Posterior cingulate gyrus (tissue), 11 donors: ENCODE measurements at regions not wholly inside any gene's neighbourhood (a gene's known extent, or its start where the extent isn't known, plus 50 kb on each side); places are given as distances from the start of the nearest gene placed in this dataset.

Experiments
- DNase-seq, 10 donors: peaks; one replicate each; pipeline versions ENCODE4 v3.0.0 to v3.0.0-alpha.2; 2020 to 2021; ENCODE audit warnings: mixed read lengths in 3 of 10
- intact Hi-C: fragments of 100-400 bp; cut with DNase I; formaldehyde crosslinking; loops from one replicate; pipeline ENCODE4 v1.15.1; 2023

DNA sequence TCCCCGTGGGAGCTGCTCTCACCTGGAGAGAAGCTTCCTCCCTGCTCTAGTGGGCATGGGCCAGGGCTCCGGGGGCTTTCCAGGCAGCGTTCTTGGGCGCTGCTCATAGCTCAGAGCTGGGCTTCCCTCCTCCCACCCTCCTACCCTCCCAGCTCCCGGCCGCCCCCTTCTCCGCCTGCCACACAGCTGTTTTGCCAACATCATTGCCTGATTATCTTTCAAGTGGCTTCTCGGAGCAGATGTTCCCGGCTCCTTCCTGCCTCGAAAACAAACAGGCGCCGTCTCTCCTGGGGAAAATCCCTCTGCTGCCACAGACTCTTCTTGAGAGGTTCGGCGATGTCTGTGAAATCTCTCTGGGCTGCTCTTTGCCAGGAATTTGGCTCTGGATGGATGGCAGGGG is 195.6 kb downstream of the RPLP1 start:
- DNase-seq, result peak in 3 of 10 donors; percentile 76 to 87 (median 80)
- intact Hi-C loops, result no loop called here

DNA sequence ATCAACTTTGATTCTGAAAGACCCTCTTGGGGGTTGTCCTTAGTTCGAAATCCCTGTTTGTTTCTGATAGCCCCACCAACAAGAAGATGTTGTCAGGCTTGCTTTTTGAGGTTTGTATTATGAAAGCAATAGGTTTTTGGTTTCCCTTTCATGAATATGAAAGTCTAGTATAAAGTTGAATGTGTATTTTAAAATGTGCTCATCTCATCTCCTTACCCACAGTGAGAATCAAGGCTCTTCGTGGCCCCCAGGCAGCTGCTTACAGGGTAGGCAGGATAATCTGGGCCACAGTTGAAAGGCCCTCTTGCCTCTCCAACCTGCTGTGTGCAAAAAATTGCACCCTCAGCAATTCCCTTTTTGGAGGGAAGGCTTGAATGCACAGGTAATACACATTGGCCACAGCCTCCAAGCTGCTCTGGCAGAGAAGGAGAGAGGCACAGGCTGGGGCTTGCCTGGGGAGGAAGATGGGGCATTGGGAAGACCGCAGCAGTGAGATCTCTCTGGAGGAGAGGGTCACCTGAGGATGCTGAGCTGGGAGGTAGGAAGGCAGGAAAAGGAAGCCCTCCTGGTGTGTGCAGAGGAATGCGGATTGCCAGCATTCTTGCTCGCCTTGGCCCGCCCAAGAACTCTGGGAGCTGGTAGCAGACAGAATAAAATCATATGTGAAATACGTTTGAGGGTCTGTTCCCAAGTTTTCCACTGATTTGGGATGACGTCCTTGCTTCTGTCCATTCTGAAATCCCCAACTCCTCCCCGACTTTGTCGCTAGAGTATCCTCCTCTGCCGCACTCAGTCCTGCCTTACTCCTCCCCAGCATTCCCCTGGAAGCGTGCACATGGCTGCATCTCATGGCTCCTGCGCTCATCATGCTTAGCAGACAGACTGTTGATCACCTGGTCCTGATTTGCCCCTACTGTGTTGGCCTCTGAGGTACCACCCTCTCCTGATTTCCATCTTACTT is 196.4 kb downstream of the RPLP1 start:
- DNase-seq, result no peak
- intact Hi-C loops, result no loop called here

DNA sequence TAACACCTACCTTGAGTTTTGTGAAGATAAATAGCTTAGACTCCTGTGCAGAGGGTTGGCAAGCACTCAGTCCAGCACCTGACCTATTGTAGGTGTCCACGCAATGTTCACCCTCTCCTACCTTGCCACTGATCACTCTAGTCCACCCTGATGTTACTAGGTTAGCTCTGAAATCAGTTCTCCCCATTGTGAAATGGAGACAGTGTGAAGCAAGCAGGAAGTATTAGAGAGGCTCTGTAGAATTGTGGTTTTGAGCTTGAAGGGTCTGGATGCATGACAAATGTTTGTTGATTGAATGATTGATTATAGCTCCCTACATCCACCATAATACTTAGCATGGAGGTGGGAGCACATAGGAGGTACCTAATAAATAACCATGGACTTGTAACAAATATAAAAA is 199.7 kb downstream of the RPLP1 start:
- intact Hi-C loops, result no loop called here

DNA sequence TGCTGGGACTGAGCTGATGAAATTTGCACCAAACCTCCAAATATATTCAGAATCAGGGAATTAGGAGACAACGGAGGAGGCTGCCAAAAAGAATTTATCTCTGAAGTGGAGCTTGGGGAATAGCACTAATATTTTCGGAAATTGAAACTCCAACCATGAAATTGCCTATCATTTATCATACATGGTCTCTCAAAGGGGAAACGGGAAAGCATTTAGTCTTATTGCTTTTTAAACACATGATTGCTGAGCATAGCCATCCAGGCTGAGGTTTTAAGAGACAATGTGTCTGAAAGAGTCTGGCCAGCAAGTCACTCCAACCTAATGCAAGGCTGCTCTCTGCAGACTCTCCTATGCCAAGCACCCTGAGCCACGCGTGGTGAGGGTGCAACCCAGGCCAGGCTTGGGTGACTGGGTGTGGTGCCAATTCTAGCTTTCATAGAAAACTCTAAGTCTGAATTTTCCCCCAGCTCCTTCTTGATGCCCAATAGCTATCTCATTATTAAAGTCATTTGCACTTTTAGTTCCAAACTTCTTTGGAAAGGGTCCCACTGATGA is 200.2 kb downstream of the RPLP1 start:
- DNase-seq, result no peak
- intact Hi-C loops, result no loop called here

More for the DNA sequence above, 199.7 kb downstream of the RPLP1 start:
- no peak for DNase-seq

DNA sequence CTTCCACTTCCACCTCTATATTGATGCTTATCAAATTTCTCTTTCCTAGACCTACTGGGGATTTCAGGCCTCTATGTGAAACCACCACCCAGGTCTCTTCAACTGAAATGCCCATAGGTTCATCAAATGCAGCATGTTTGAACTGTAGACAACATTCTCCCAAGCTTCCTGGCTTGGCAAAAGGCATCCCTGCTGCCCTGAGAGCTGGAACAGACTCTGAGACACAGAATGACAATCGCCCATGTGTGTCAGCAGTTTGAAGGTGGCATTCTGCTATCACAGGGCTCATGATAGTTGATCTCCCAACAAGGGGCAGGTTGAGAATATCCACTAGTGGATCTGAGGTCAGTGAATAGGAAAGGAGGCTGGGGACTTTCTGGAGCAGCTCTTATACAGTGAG is 200.7 kb downstream of the RPLP1 start:
- intact Hi-C loops, result no loop called here
- DNase-seq, result no peak

DNA sequence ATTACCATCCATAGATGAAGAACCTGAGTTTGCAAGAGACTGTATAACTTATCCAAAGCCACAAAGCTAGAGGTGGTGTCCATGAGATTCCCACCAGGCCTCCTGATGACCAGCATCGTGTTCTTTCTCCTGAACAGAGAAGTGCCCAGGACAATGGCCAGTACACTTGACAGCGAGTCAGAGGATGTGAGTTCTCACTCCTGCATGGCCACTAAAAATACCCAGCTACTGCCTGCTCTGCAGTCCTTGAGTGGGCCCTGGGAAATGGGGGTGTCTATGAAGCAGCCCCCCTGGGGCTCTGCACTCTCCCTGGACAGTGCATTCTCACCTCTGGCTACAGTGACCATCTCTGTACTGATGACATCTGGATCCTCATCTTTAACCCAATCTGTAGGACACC is 201.2 kb downstream of the RPLP1 start:
- DNase-seq, result no peak
- intact Hi-C loops, result no loop called here

DNA sequence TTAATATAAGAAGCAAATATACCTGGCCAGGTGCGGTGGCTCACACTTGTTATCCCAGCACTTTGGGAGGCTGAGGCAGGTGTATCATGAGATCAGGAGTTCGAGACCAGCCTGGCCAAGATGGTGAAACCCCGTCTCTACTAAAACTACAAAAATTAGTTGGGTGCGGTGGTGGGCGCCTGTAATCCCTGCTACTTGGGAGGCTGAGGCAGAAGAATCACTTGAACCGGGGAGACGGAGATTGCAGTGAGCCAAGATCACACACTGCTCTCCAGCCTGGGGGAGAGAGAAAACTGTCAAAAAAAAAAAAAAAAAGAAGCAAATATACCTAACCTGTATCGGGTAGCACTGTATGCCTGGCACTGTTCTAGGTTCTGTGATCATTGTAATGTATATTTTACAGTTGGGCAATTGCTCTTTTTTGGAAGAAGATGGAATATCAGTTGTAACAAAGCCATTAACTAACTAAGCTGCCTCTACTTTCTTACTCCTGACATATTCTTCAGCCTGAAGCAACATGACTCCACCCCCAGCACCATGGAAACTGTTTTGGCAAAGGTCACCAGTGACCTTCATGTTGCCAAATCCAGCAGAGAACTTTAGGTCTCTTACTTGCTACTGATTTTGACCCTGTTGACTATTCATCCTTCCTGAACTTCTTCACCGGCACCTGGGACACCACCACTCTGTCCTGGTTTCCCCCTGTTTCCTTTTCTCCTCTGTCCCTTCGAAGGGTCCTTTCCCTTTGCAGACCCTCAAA is 203.8 kb downstream of the RPLP1 start:
- no peak for DNase-seq
- intact Hi-C loops, result no loop called here

DNA sequence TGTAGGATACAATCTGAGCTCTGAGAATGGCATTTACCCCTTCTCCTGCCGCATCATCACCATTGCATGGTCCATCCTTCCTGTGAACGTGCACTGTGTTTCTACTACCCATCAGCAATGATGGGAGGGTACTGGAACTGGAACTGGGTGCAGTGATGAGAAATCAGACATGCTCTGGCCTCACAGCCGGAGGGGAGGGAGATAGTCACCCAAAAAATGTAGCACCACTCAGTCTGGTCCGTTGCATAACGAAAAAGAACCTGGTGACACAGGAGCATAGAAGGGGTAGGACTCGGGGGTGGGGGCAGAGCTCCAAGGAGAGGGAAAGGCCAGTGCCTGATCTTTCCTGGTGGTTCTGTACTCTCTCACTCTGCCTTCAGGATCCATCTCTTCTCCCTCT is 205.0 kb downstream of the RPLP1 start:
- DNase-seq, result no peak
- intact Hi-C loops, result no loop called here

DNA sequence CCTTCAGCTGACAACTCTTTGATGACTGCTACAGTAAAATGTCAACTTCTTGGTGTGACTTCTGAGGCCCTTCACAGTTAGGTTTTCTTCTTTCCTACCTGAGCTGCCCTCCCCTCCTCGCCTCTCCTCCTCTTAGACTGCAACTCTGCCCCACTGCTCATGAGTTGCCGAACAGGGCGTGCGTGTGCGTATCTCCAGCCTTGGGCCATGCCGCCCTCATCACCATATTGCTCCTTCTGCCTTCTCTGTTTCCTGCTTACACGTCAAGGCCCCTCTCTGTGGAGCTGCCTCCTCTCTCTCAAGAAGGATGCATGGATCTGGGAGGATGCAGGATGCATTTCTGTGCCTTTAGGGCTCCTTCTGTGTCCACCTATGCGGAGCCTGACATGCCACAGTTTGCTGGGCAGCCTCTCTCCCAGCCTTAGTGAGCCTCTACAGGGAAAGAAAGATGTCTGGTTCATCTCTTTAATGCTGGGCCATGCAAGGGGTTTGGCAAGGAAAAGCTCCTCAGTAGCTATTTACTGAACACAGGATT is 205.9 kb downstream of the RPLP1 start:
- intact Hi-C loops, result no loop called here
- no peak for DNase-seq

DNA sequence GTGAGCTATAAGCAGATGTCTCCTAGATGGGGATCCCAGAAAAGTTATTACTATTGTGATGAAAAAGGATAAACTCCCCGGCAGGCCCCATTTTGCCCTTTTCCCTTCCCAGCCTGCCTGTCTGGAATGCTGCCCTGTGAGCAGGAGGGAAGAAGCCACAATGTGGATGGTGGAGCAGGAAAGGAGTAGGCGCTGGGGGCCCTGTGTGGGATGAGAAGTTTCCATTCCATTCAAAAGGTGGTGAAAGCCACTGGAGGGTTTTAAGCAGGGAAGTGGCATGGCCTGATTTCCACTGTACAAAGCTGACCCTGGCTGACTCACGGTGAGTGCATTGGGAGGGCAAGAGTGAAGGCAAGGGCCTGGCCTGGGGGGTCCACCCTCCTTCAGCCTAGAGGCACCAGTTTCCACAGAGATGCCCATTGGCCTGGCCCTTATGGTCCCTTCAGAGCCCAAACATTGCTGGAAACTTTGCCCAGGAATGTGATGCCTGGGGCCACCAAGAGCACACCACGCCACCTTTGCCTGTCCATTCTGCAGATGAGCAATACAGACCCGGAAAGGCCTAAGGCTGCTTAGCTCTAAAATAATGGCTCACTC is 206.9 kb downstream of the RPLP1 start:
- DNase-seq, result no peak
- intact Hi-C loops, result no loop called here

DNA sequence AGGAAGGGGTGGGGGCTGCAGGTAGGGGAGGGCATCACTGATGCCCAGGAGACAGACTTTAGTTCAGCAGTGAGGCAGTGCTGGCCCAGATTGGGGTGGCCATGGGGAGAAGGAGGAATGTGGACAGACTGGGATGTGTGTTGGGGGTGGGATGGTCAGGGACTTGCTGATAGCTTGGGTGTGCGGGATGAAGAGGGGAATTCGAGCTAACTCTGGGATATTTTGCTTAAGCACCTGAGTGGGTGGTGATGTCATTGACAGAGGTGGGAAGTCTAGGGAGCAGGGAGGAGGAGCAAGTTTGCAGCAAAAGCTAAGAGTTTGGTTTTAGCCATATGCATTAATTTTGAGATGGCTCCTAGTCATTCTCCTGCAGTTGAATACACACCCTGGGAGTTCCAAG is 207.5 kb downstream of the RPLP1 start:
- no peak for DNase-seq
- intact Hi-C loops, result no loop called here

DNA sequence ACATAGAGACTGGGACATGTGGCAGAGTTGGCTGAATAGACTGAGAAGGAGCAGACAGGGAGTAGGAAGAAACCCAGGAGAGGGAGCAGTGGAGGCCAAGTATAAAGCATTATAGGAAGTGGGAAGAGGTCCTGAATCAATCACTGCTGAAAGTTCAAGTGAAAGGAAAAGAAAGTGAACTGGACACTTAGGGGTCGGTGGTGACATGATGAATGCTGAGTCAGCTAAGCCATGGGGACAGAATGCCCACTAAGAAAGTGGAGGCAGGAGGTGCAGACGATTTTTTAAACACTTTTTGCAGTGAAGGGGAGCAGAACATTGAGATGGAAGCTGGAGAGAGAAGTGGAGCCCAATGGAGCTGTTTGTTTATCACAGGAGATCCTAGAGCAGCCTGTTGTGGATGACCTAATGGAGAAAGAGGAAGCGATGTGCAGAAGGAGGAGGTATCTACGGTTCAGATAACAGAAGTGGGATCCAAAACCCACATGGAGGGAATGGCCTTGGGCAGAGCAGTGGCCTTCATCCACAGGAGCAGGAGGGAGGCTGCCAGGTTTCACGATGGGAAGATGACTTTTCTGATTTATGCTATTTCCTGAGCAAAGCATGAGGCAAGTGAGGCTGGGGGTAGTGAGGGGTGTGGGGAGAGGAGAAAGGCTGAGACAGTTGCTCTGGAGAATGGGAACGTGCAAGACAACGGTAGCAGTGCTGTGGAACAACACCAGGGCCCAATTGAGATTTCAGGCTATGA is 208.2 kb downstream of the RPLP1 start:
- DNase-seq, result no peak
- intact Hi-C loops, result no loop called here

DNA sequence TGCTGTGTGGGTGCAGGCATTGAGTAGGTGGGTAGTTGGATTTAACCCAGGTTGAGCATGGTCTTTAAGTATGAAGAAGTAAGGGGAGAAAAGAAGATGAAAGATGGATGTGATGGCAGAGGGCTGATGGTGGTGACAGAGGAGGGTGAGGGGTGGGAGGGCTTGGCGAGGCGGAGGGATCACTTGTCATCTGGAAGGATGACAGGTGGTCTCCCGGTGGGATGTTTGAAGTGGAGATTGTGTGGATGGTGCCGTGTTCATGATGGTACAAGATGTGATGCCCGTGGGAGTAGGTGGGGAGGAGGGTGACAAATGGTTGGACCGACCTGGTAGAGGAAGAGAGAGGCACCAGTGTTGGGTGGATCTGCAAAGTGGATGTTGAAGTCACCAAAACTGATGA is 208.8 kb downstream of the RPLP1 start:
- intact Hi-C loops, result no loop called here
- DNase-seq, result no peak

DNA sequence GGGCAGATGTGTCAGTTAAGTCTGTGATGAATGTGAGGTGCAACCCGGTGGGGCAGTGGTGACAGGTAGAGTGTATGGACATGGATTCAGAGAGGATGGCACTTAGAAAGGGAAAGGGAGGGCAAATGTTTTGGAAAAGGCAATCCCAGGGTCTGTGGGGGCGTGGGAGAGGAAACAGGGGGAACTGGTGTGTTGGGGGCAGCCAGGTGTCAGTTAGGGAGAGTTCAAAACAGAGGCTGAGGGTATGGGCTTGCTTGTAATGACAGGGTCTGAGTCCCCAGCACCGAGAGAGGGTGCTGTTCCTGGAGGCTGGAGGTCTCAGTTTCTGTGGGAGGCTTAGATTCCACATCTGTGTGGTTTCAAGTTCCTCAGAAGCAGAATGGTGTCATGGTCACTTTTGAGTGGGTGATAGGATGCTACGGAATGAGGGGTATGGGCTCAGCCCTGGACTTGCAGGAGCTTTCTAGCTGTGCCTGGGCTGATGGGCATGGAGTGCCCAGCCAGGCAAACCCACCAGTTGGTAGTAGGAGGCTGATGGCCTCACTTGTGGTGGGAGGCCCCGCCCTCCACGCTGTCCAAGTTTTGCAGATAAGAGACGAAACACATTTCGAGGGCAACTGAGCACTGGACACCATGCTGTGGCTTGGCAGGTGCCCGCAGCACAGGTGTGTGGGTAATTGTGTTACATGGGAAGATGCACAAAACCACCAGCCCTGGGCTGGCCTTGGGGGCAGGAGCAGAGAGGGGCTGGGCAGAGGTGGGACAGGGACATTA is 209.4 kb downstream of the RPLP1 start:
- intact Hi-C loops, result no loop called here
- no peak for DNase-seq

DNA sequence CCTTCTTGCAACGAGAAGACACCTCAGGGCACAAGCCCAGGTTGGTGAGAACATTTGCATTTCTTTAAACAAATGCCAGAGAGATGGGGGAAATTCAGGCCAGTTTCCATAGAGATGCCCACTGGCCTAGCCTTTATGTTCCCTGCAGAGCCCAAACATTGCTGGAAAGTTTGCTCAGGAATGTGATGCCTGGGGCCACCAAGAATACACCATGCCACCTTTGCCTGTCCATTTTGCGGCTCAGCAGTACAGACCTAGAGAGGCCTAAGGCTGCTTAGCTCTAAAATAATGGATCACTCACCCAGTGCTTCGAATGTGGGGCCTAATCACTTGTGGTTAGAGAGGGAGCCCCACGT is 210.0 kb downstream of the RPLP1 start:
- no peak for DNase-seq
- intact Hi-C loops, result no loop called here

DNA sequence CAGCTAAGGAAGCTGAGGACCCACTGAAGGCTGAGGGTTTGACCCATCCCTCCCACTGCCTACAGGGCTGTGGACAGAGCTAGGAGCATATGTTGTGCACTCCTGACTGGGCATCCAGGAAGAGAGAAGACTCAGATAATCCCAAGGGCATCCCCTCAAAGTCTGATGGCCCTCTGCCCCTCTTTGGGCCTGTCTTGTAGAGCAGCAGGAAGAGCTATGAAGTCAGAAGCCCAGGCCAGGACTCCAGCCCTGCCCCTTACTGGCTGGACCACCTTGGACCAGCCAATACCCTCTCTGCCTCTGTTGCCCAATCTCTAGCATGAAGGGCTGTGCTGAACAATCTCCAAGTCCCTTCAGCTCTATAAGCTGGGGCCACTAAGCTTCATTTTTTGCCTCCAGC is 210.8 kb downstream of the RPLP1 start:
- DNase-seq, result no peak
- intact Hi-C loops, result no loop called here

DNA sequence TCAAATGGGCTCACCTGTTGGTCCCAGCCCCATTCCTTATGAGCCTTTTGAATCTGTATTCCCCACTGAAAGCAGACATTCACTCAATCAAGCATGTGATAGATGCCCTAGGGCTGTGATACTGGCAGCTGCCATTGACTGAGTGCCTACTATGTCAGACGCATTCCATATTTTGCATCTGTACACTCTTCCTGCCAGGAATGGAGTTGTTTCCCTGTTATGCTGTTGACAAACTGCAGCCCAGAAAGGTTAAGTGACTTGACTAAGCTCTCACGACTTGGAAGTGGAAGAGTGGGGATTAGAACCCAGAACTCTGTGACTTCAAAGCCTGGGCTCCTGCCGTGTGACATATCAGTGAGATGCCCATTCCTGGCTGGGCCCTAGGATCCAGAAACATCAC is 211.4 kb downstream of the RPLP1 start:
- DNase-seq, result no peak
- intact Hi-C loops, result no loop called here

DNA sequence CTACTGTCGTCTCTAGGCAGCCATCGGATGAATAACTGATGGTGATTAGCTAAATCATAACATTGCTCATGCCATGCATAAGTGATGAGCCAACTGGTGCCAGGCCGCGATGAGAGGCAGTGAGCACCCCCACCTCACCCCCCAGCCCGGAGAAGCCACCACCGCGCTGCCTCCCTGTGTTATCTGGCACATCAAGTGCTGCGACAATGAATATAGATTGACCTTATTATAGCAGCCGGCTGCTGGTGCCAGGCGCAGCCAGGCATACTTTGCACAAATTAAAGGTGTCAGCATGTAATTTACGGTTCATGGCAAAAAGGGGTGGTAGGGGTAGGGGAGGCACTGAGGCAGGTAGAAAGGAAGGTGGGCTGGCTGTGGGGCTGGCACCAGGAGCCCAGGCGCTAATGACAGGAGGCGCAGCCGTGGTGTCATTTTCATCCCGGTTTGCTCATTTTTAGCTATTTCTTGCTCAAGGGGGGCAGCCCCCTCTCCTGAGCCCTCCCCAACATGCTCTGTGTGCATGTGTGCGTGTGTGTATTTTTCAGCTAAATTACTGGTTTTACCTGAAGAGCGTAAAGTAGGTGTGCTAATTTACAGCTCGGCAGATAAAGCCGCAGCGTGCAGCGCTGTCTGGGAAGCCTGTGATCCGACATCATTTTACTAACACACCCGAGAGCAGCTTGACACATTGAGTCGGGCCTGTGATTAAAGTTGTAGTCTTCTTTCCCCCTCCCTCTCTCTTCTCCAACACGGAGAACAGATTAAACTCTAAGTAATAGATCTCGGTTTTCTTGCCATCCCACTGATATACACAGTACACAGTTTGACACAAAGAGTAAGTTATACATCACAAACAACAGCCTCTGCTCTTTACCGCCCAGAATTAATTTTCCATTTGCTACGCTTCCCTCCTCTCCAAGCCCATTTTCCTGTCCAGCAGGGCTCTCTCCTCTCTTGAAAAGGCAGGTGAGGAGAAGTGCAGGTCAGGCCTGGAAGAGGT is 212.3 kb downstream of the RPLP1 start:
- intact Hi-C loops, result no loop called here
- peak; percentile 34 to 93 (median 53) for DNase-seq
